ENCODE measurements at regions not wholly inside any gene's neighbourhood (a gene's known extent, or its start where the extent isn't known, plus 50 kb on each side); places are given as distances from the start of the nearest gene placed in this dataset.
"Not testable (repeated sequence)": the region's sequence is repeated elsewhere in the genome, so short reads cannot be mapped to it uniquely, and the experiment has no call there.

DNA sequence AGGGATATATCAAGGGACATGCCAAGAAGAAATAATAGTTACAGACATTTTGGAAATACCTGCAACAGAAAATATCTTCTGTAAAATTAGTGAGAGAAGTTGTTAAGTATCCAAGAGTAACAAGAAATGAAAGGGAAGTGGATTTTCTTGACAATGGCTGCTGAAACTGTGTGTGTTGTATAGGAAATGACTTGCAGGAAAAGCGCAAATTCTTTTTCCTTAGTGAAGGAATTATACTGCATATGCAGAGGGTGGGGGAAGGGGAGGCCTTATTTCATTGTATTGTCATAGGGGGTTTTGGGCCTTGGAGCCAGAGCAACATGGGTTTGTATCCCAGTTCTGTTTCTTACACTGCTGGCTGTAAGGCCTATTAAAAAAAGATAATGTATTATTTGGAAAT lies 84.4 kb upstream of the DDHD1 start:
- no peak for DNase-seq

DNA sequence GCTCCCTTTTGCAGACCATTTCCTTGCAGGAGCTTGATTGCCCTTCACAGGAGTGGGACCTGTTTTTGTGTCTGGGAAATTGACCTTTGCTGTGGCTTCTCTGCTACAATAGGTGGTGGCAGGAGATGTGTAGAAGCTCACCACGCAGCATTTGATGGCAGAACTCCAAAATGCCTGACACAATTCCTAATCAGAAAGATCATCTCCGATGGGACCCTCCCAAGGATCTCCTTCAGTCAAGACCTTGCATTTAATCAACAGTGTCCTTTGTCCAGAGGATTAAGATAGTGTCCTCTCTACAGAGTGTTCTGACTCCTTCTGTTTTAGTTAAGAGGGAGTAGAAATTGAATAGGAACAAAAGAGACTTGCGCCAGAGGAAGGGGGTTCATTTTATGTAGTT lies 83.6 kb upstream of the DDHD1 start:
- no peak for DNase-seq

DNA sequence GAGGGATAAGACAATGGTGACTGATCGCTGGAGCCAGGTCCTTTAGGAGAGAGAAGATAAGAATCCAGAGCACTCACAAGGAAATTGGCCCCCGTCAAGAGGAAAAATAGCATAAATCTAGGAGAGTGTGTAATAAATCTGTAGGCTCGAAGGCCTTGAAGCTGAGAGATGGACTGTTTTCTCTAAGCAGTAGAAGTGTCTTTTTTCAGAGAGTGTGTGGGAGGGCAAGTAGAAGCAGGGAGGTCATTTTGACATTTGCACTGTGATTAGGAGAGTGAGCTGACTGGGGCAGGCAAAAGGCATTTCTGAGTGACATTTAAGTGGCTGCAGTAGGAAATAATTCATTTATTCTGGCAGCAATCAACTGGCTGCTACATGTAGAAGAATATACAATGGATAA lies 78.0 kb upstream of the DDHD1 start:
- no peak for DNase-seq

DNA sequence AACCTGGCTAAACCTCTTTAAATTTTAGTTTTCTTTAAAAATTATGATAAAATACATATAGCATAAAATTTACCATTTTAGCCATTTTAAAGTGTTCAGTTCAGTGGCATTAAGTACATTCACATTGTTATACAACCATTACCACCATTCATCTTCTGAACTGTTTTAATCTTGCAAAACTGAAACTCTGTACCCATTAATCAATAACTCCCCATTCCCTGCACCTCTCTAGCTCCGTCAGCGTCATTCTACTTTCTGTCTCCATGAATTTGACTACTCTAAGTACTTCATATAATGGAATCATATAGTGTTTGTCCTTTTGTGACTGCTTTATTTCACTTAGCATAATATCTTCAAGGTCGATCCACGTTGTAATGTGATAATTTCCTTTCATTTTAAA lies 75.8 kb upstream of the DDHD1 start:
- no peak for DNase-seq

DNA sequence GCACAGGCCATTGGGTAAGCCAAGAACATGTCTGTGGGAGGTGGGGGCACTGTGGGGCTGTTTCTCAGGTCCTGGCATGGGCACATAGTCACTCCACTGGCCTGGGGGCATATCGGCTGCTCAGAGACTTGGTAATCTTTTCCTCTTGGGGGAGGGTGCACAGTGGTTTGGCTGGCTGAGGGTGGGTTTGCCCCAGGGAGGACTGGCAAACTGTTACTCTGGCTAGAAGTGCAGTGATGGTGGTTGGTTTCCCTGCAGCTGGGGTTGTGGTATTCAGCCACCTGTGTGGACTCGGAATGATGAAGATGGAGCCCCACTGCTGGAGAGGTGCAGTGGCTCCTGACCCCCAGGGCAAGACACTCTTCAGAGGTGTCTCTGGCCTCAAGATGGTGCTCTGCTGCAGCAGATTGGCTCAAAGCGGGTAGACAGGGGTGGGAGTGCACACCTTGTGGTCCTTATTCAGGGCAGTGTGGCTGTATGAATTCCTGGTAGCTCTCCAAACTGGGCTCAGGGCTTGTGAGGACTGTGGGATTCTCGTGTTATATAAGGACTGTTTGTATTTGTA lies 74.1 kb upstream of the DDHD1 start:
- DNase-seq = no peak

DNA sequence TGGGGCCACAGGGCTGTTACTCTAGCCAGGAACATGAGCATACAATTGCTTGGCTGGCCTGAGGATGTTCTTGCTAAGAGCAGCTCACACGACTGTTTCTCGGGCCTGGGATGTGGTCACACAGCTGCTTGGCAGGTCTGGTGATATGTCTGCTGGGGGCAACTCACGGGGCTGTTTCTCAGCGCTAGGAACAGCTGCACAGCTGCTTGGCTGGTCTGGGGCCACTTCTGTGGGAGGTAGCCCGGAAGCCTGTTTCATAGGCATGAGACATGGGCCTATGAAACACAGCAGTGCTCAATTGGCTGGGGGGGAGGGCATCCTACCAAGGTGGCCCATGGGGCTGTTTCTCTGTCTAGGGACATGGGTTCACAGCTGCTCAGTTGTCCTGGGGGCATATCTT lies 73.4 kb upstream of the DDHD1 start:
- no peak for DNase-seq

DNA sequence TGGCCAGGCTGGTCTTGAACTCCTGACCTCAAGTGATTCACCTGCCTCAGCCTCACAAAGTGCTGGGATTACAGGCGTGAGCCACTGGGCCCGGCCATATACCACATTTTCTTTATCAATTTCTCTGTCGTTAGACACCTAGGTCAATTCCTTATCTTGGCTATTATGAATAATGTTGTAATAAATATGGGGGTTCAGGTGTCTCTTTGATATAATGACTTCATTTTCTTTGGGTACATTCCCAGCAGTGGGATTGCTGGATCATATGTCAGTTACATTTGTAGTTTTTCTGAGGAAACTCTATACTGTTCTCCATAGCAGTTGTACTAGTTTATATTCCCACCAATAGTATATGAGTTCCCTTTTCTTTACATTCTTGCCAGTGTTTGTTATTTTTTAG lies 67.8 kb upstream of the DDHD1 start:
- no peak for DNase-seq

DNA sequence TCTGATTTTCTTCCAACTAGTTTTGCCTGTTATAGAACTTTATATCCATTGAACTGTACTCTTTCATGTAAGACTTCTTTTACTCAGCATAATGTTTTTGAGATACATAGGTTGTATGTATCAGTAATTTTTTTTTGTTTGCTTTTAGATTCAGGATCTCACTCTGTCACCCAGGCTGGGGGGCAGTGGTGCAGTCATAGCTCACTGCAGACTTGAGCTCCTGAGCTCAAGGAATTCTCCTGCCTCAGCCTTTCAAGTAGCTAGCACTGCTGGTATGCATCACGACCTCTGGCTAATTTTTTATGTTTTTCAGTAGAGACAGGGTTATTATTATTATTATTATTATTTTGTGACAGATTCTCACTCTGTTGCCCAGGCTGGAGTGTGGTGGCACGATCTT lies 65.0 kb upstream of the DDHD1 start:
- no peak for DNase-seq

DNA sequence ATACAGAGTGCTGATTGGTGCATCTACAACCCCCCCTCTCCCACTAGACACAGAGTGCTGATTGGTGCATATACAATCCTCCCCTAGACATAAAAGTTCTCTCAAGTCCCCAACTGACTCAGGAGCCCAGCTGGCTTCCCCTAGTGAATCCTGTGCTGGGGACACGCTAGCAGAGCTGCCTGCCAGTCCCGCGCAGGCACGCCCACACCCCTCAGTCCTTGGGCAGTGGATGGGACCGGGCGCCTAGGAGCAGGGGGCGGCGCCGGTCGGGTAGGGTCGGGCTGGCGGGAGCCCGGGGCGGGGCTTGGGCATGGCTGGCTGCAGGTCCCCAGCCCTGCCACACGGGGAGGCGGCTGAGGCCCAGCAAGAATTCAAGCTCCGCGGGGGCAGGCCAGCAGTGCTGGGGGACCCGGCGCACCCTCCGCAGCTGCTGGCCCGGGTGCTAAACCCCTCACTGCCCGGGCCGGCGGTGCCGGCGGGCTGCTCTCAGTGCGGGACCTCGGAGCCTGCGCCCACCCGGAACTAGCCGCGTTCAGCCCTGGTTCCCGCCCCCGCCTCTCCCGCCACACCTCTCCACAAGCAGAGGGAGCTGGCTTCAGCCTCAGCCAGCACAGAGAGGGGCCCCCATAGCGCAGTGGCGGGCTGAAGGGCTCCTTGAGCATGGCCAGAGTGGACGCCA lies 64.3 kb upstream of the DDHD1 start:
- DNase-seq = peak; percentile 76 to 91

DNA sequence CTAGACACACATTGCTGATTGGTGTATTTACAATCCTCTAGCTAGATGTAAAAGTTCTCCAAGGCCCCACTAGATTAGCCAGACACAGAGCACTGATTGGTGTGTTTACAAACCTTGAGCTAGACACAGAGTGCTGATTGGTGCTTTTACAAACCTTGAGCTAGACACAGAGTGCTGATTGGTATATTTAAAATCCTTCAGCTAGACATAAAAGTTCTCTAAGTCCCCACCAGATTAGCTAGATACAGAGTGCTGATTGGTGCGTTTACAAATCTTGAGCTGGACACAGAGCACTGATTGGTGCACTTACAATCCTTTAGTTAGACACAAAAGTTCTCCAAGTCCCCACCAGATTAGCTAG lies 63.8 kb upstream of the DDHD1 start:
- DNase-seq = not testable (repeated sequence)

DNA sequence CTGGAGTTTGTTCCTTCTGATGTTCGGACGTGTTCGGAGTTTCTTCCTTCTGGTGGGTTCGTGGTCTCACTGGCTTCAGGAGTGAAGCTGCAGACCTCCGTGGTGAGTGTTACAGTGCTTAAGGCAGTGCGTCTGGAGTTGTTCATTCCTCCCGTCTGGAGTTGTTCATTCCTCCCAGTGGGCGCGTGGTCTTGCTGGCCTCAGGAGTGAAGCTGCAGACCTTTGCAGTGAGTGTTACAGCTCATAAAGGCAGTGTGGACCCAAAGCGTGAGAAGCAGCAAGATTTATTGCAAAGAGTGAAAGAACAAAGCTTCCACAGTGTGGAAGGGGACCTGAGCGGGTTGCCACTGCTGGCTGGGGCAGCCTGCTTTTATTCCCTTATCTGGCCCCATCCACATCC lies 63.4 kb upstream of the DDHD1 start:
- not testable (repeated sequence) for DNase-seq

DNA sequence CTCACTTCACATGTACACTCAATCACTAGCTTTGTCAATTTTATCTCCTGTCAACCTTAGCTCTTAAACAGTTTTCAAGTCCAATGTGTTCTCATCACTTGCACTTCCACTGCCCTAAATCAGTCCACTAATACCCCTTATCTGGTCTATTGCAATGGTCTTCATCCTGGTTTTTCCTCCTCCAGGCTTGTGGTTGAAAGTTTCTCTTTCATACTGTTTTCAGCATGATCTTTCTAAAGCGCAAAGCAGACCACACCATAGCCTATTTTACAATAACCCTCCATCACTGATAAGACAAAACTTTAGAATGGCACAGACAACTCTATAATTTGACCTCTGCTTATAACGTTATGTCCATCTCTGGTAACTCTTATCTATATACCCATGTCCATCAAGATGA lies 62.0 kb upstream of the DDHD1 start:
- DNase-seq = no peak

DNA sequence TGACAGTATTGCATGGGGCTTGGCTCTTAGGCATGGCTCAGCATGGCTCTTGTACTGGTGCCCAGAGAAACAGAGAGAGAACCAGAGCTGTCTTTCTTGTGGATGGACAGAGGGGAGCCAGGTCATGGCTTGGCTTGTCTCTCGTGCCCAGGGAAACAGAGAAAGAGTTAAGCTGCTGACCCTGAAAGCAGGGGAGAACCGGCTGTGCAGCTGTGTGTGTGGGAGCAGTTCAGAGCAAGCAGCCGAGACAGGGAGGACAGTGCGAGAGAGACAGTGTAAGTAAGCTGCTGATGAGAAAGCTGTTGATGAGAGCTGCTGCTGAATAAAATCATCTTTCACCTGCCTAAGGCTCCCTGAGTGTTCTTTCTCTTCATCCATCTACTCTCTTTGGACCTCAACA lies 61.3 kb upstream of the DDHD1 start:
- DNase-seq = no peak

DNA sequence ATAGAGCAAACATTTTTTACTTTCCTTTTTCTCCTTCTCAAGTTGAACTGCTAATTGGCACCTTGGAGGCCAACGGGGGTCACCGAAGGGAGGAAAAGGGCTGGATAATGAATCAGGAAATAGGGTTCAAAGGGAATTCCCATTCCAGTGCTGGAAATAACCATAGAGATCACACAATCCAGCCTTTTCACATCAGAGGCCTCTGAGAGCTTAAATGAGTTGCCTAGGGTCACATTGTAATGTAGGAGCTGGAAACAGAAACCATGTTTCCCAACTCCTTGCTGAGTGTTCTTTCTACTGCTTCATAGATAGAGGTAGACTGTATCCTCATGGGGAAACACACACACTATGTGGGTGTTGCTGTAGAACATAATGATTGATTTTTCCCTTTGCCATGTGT lies 60.6 kb upstream of the DDHD1 start:
- no peak for DNase-seq

DNA sequence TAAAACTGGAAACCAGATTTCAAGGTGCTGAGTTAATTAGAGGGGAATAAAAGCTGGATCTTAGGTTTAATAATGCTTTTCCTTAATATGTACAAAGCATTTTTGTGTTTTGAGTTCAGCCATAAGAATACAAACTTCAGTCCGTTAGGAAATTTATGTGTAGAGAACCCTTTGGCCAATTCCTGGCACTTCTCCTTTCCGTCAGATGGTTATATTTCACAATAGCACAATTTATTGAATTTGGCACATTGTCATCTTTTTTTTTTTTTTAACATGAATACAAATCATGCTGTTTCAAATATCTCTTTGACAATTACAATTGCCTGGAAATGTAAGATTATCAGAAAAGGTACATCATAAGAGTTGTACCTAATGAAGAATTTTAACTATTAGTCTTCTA lies 56.2 kb upstream of the DDHD1 start:
- DNase-seq = no peak
